H1 (cell line): ENCODE measurements at regions not wholly inside any gene's neighbourhood (a gene's known extent, or its start where the extent isn't known, plus 50 kb on each side); places are given as distances from the start of the nearest gene placed in this dataset.

Experiments
- CTCF ChIP-seq, 3 experiments: IDR thresholded peaks; 1 replicate in 2 of 3; 2 replicates in 1 of 3; pipeline versions ENCODE4 v1.5.1 to v1.6.1; 2011; ENCODE audit warnings: low read length in 3 of 3, mild to moderate bottlenecking in 3 of 3, inconsistent platforms in 2 of 3, low read depth in 1 of 3, moderate library complexity in 1 of 3; ENCODE audit not compliant: insufficient read depth in 1 of 3; ENCODE audit errors: control extremely low read depth in 1 of 3

DNA sequence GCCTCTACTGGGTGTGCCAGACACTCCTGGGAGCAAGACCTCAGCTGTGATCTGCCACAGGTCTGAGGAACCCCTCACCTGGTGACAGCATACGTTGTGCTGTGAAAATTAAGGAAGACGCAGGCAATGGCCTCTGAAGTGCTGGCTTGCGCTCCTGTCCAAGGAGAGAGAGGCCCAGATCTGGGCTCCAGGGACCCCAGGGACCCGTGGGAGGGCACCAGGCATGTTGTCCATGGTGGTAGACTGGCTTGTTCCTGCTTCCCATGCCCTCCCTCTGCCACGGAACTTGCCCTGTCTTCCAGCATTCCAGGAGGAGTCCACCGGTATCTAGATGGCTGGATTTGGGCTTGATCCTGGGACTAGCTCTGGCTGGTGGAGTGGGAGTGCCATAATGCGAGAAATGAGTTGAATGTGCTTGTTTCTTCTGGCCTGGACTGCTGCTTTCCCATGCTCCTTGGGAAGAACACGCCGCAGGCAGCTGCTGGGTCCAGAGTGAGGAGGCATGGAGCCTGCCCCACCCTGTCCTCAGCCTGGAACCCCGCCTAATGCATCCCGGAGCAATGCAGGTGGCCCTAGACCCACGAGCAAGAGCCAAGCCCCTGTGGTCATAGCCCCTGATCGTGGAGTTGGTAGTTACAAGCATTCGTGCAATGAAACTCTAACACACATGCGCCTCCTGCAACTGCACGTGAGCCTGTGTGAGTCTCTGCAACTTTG is 190.2 kb downstream of the TEX29 start (continued):
- TF ChIP-seq CTCF (IDR thresholded peaks at IDR 0.05; ENCODE audit: control extremely low read depth in 1 of 3, insufficient read depth in 1 of 3, low read depth in 1 of 3, low read length in 3 of 3), result no peak
